ENCODE measurements at regions not wholly inside any gene's neighbourhood (a gene's known extent, or its start where the extent isn't known, plus 50 kb on each side); places are given as distances from the start of the nearest gene placed in this dataset.

DNA sequence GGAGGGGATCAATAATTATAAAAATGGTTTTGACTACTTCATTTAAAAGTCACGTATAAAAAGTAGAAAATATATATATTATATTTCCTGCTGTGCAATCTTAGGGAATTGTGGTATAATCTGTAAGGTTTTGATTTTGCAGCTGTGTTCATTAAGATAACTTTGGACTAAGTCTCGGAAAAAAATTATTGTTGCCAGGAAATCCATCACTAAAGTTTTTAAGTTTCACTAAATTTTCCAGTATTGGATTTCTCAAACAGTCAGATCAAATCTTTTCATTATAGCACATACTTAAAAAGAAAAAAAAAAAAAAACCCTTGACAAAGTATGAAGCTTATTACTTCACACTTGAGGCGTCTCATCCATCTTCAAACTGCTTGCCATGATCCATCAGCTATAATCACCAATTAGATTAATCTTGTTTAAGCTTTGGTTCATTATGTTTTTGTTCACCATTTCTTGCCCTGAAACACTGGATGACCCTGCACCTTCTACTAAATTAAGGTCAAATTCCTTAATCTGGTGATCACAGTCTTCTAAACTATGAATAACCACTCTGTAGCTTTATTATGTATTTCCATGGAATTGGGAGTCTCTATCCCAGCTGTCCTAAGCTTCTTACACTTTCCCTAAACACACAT is 326.6 kb upstream of the COL3A1 start:
- TF ChIP-seq, protein P1, sequence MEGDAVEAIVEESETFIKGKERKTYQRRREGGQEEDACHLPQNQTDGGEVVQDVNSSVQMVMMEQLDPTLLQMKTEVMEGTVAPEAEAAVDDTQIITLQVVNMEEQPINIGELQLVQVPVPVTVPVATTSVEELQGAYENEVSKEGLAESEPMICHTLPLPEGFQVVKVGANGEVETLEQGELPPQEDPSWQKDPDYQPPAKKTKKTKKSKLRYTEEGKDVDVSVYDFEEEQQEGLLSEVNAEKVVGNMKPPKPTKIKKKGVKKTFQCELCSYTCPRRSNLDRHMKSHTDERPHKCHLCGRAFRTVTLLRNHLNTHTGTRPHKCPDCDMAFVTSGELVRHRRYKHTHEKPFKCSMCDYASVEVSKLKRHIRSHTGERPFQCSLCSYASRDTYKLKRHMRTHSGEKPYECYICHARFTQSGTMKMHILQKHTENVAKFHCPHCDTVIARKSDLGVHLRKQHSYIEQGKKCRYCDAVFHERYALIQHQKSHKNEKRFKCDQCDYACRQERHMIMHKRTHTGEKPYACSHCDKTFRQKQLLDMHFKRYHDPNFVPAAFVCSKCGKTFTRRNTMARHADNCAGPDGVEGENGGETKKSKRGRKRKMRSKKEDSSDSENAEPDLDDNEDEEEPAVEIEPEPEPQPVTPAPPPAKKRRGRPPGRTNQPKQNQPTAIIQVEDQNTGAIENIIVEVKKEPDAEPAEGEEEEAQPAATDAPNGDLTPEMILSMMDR (IDR thresholded peaks at IDR 0.05): no peak
- no peak for TF ChIP-seq POLR2A (IDR thresholded peaks at IDR 0.05)
